NCI-H146 (cell line): ENCODE measurements at regions not wholly inside any gene's neighbourhood (a gene's known extent, or its start where the extent isn't known, plus 50 kb on each side); places are given as distances from the start of the nearest gene placed in this dataset.

Experiments used
- DNase-seq: peaks from one replicate; lab custom pipeline; 2025; lab: John Stamatoyannopoulos, UW

- no peak for DNase-seq
Observed at GRCh38 chr13:105052711-105053110, 1482.8 kb downstream of the EFNB2 start.

- DNase-seq = no peak
Observed at GRCh38 chr13:105050686-105051085, 1484.8 kb downstream of the EFNB2 start.

GRCh38 chr13:105048677-105049076 is 1486.8 kb downstream of the EFNB2 start:
- DNase-seq = no peak

DNA sequence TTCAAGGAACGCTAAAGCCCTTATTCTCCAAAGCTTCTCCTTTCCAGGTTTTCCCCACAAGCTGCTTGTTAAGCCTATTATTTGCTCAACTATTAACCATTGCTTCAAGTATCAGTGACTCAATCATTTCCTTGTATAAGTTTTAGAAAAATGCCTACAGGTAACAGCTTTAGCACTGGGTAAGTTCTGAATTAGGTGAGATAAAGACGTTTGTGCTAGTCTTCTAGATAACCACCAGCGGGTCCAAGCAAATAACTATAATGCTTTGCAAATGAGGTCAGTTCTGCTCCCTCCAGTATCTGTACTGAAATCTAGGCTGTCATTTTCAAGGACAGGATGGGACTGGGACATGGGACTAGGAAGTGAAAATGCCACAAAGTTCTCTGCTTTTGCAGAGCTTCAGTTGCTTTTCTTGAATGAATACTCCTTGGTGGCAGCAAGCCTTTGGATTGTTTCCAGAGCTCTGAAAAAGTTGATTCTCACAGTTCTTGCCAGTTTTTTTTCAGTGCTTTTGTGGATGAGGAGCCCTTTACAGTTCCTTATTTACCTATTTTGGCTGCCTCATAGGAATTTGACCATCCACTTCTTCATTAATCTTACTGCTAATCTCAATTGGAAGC is 1487.7 kb downstream of the EFNB2 start:
- DNase-seq = no peak

GRCh38 chr13:105037110-105037509 is 1498.4 kb downstream of the EFNB2 start:
- no peak for DNase-seq

- no peak for DNase-seq
Observed at GRCh38 chr13:105035092-105035491, 1500.4 kb downstream of the EFNB2 start.

DNA sequence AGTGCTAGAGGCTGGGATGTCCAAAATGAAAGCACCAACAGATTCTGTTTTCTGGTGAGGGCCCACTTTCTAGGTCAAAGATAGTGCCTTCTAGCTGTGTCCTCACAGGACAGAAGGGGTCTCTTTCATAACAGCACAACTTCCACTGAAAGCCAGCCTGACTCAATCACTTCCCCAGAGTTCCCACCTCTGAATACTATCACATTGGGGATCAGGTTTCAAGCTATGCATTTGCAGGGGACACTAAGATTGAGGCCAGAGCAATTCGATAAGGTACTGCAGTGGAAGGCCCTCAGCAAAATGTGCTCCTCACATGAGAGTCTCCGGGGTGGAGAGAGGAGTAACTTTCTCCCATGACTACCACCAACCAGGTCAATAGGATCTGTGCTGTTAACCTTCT is 1501.5 kb downstream of the EFNB2 start:
- no peak for DNase-seq

DNA sequence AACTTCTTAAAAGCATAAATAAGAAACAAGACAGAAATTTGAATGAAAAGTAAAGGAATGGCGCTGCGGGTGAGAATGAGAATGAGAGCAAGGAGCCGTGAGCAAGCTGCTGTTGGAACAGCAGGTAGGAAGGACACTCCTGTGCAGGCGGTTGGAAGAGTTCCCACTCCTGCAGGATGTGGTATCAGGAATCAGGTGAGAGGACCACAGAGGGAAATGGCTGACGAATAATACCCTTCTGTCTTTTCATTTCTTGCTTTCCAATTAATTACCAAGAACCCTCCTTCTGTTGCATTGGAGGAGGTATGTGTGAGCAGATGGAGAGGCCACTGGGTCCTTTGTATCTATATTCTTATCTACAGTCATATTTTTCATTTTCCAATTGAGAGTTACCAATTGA is 1504.2 kb downstream of the EFNB2 start:
- DNase-seq = no peak

DNA sequence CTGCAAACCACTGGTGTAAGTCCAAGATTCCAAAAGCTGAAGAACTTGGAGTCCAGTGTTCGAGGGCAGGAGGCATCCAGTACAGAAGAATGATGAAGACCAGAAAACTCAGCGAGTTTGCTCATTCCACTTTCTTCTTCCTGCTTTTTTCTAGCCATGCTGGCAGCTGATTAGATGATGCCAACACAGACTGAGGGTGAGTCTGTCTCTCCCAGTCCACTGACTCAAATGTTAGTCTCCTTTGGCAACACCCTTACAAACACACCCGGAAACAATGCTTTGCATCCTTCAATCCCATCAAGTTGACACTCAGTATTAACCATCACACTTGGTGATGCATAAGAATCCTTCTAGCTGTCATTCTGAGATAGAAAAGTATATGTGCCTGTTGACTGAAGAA is 1504.6 kb downstream of the EFNB2 start:
- DNase-seq = no peak

DNA sequence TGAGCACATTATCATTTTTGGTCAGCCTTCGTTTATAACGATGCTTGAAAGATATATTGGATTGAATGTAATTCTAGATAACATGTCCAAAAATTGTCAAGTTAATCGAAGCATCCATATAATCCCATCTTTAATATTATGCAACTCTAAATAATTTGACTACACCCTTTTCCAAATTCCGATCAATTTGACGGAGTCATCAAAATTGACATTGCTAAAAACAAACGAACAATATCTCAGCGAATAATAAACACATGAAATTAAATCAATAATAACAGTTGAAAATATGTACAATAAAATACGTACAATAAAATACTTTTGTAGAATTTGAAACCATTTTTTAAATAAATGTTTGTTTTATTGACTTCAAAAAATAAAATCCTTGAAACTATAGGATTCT is 1516.4 kb downstream of the EFNB2 start:
- no peak for DNase-seq

- no peak for DNase-seq
Observed at GRCh38 chr13:105016266-105016665, 1519.2 kb downstream of the EFNB2 start.

DNA sequence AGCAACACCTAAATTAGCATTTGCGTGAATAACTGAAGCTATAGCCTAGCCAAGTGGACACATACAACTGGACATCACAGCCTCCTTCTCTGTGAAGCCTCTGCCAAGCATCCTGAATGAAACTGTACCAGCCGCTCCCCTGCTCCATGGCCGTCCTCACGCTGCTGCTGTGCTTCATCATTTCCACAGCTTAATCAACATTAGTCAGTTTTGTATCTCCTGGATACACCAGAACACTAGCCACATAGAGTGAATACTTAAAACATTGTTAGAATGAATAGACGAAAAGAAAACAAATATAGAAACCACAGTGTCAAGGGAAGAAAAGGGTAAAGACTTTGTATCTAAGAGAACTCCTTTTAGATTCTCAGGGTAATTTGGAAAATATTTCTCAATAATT is 1526.9 kb downstream of the EFNB2 start:
- DNase-seq = no peak

DNA sequence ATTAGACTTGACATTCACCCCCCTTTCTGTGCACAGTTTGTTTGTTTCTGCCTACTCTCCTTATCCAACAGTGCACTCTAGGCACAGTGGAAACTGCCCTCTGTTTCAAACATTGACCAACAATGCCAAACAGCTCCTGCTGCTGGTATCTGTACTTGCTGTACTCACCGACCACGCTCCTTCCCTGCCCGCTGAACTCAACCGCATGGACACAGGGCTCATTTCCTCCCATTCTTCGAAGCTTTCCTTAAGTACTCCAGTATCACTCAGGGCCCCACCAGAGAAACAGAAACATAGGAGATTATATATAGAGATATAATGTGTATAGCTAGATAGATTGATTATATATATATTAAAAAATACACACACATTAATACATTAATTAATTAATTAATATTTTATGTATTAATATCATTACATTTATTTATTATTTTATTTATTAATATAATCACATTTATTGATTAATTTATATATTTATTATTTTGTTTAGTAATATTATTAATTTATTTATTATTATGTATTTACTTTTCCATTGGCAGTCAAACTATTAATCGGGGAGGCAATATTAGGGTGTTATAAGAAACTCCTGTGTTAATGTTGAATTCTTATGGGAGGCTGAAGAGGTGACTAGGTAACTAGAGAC is 1528.2 kb downstream of the EFNB2 start:
- DNase-seq = no peak

- no peak for DNase-seq
Observed at GRCh38 chr13:104996022-104996421, 1539.4 kb downstream of the EFNB2 start.

DNA sequence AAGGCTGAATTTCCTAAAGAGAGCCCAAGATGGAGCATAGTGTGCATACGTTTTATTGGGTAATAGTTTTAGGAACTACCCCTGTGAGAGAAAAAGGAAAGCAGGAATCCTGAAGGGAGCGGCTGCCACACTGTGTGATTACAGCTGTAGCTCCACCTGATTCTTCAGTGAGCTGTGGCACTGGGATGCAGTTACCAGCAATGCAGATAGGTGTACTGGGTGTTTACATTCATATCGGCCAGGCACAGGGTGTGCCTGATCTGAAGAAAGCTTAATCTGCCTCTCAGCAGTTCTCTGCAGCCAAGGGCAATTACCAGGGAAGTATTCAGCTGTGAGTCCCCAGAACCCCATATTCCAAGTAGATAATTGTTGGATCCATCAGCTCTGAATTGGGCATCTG is 1541.8 kb downstream of the EFNB2 start:
- no peak for DNase-seq

GRCh38 chr13:104987621-104988020 is 1547.8 kb downstream of the EFNB2 start:
- DNase-seq = no peak

GRCh38 chr13:104984296-104984818 is 1551.1 kb downstream of the EFNB2 start:
- DNase-seq = no peak

GRCh38 chr13:104983601-104984000 is 1551.9 kb downstream of the EFNB2 start:
- DNase-seq = no peak

GRCh38 chr13:104980586-104980985 is 1554.9 kb downstream of the EFNB2 start:
- DNase-seq = no peak

DNA sequence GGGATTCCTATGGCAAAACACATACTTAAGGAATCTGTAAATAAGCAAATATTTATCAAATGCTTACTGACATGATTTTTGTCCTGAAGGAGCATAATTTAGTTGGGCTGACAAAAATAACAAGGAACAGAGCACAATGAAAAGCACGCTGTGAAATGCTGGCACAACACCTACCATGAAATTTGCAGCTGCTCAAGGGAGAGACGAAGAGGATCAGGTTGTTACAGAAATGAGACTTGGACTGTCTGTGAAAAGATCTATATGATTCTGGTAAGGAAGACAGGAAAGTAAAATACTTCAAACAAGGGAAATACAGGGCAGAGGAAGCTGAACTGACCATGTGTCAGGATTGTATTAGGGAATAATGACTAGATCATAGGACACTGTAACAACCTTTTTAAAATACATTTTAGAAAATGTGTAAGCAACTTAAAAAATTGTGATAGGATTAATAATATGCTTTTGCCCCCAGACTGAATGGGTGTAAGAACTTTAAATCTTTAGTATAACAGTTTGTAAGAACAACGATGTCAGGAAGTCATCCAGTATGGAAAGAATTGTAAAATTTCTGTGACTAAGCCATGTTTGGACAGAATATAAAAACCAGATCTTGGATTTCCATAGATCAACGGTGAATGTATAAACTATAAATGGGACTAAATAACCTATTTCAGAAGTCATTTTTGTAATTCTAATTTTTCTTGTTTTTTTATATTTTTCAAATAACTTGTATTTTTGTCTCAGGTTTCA is 1556.0 kb downstream of the EFNB2 start:
- no peak for DNase-seq

DNA sequence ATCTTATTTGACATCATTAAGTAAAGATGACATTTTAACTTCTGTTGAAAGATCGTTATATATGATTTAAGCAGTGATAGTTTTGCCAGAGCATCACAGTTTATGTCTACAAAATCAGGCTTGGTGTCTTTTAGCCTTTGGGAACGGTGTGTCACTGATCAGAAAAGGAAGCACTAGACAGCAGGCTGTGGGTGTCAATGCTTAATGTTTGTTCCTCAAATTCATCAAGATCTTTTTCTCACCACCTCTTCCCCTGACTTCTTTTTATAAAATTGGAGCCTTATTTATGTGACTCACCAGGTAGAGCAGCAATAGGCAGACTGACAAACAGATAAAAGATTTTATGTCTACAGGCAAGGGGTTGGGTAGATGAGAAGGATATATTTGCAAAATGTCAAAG is 1558.5 kb downstream of the EFNB2 start:
- no peak for DNase-seq

DNA sequence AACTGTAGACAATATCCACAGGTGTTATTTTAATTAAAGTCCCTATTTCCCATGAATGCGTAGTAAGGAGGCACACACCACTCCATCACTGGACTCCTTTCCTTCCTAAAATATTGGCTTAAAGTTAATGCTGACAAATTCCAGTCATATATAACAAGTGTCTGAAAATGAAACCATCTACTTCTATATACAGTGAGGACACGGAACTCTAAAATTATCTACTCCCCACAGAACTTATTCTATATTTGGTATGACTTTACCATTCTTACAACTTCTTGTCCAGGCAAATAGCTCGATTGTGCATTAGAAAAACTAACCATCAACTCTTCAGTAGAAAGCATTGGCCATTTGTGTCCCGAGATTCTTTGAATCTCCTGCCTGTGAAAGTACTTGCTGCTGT is 1560.2 kb downstream of the EFNB2 start:
- no peak for DNase-seq

- DNase-seq = no peak
Observed at GRCh38 chr13:104968876-104969275, 1566.6 kb downstream of the EFNB2 start.
